Kidney (tissue), 13 donors: ENCODE measurements at regions not wholly inside any gene's neighbourhood (a gene's known extent, or its start where the extent isn't known, plus 50 kb on each side); places are given as distances from the start of the nearest gene placed in this dataset.

Experiments used
- DNase-seq, 5 donors: peaks; one replicate each; pipeline ENCODE4 v3.0.0-alpha.2; 2013 to 2020
- FAIRE-seq: peaks from 2 replicates; lab custom pipeline; 2012; peaks lifted over from hg19 to GRCh38; lab: Jason Lieb, UNC
- H3K27ac ChIP-seq, 2 donors: one replicate each; pipeline ENCODE4 v1.7.0; 2013; ENCODE audit warnings: low read depth in 2 of 2, low read length in 2 of 2, inconsistent platforms in 1 of 2
- H3K27me3 ChIP-seq: one replicate; pipeline ENCODE4 v1.7.1; 2013; ENCODE audit warnings: low read length, inconsistent platforms; ENCODE audit not compliant: control insufficient read depth, insufficient read depth
- H3K36me3 ChIP-seq, 3 donors: one replicate each; pipeline versions ENCODE4 v1.7.0 to v1.7.1; 2013; ENCODE audit warnings: low read length in 3 of 3, control low read depth in 1 of 3, inconsistent platforms in 1 of 3; ENCODE audit not compliant: insufficient read depth in 3 of 3, control insufficient read depth in 2 of 3
- H3K4me1 ChIP-seq, 3 donors: one replicate each; pipeline versions ENCODE4 v1.7.0 to v1.7.1; 2013; ENCODE audit warnings: low read length in 3 of 3, inconsistent platforms in 1 of 3, low read depth in 1 of 3; ENCODE audit not compliant: control insufficient read depth in 2 of 3, insufficient read depth in 2 of 3
- H3K4me3 ChIP-seq, 3 donors: one replicate each; pipeline versions ENCODE4 v1.7.0 to v1.8.1; 2013; ENCODE audit warnings: low read length in 3 of 3, control low read depth in 1 of 3, inconsistent platforms in 1 of 3
- H3K9ac ChIP-seq, 3 donors: one replicate each; pipeline versions ENCODE4 v1.7.0 to v1.7.1; 2013; ENCODE audit warnings: low read length in 3 of 3, control low read depth in 1 of 3, inconsistent platforms in 1 of 3
- H3K9me3 ChIP-seq, 3 donors: one replicate each; pipeline versions ENCODE4 v1.7.0 to v1.7.1; 2013; ENCODE audit warnings: low read length in 3 of 3, control low read depth in 1 of 3, inconsistent platforms in 1 of 3; ENCODE audit not compliant: control insufficient read depth in 2 of 3, insufficient read depth in 1 of 3
- CTCF ChIP-seq: IDR thresholded peaks from 3 replicates; pipeline ENCODE4 v1.5.1; 2012; ENCODE audit warnings: mild to moderate bottlenecking, moderate library complexity, borderline replicate concordance; ENCODE audit not compliant: insufficient read depth; ENCODE audit errors: extremely low read depth
- intact Hi-C: fragments of 100-400 bp; cut with DNase I; formaldehyde crosslinking; loops from one replicate; pipeline ENCODE4 v1.11.1; 2022
- donor health status: control.
- donor health status: control.
- donor health status: control.
- donor health status: control.
- donor health status: control.
- donor health status: DM: yes; HTN: yes; CAD: no.
- donor health status: Normal renal cell carcinoma (clear cell type).

DNA sequence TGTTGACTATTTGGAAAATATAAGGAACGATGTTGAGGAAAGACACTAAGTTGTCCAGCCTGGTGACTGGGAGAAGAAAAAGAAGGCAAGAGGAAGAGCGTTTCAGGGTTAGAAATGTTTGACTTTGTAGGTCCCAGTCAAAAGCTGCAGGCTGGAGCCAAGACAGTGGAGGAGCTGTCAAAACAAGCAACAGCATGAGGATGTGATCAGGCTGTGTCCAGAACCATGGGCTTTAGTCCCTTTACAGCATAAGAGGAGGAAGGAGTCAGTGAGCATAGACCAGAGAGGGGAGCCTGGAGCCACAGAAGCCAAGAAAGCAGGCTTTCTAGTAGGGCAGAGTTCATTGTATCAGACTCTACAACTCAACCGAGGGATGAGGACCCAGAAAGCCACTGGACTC, 658.5 kb downstream of the BNC2 start:
- FAIRE-seq: no peak
- no peak overlapping the region for H3K27ac ChIP-seq
- H3K4me1 ChIP-seq: peaks cover 0 to 5% (median 3%) of the 10 kb centered on the region in 3 donors
- H3K9ac ChIP-seq: no peak overlapping the region
- H3K27me3 ChIP-seq: no peaks in the 10 kb centered on the region
- H3K4me3 ChIP-seq: no peak overlapping the region
- no peak for TF ChIP-seq CTCF
- intact Hi-C loops: no loop called here
- no peaks in the 10 kb centered on the region for H3K36me3 ChIP-seq
- no peaks in the 10 kb centered on the region for H3K9me3 ChIP-seq
- DNase-seq: peak in 1 of 5 donors; percentile 62

DNA sequence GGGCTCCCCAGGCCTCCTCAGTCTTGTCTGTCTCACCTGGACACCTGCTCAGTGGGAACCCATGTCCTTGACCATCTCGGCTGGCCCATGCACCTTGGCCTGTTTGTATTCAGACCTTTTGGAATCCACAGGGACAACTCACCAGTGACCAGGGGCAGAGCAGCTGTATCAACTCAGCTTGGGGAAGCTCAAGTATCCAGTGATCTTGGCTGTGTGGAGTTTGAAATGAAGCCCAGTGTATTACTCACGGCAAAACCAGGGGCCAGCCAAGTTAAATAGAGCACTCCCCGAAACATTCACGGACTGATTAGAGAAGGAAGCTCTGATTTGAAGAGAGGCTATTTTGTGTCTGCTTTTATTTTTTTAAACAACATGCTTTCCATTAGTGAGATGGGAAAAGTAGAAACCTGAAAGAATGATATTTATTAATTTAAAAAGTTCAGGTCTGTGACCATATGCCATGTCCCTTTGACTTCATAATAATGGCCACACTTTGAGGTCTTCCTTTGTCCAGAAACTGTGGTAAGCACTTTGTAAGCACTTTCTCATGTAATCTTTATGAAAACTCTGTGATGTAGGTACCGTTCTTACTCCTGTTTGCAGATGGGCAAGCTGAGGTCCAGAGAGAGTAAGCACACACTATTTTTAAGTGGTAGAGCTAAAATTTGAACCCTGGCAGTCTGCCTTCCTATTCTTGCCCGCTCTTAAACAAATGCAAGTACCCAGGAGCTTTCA, 656.5 kb downstream of the BNC2 start:
- Histone ChIP-seq H3K4me3 (no peak overlapping the region), H3K9ac (no peak overlapping the region), H3K4me1 (peaks cover 0 to 3% (median 3%) of the 10 kb centered on the region in 3 donors), H3K27ac (no peak overlapping the region), H3K36me3 (no peaks in the 10 kb centered on the region), H3K27me3 (no peaks in the 10 kb centered on the region), H3K9me3 (no peaks in the 10 kb centered on the region)
- FAIRE-seq: no peak
- DNase-seq: peak in 4 of 5 donors; percentile 59 to 94 (median 78)
- TF ChIP-seq CTCF: no peak
- intact Hi-C loops: no loop called here

DNA sequence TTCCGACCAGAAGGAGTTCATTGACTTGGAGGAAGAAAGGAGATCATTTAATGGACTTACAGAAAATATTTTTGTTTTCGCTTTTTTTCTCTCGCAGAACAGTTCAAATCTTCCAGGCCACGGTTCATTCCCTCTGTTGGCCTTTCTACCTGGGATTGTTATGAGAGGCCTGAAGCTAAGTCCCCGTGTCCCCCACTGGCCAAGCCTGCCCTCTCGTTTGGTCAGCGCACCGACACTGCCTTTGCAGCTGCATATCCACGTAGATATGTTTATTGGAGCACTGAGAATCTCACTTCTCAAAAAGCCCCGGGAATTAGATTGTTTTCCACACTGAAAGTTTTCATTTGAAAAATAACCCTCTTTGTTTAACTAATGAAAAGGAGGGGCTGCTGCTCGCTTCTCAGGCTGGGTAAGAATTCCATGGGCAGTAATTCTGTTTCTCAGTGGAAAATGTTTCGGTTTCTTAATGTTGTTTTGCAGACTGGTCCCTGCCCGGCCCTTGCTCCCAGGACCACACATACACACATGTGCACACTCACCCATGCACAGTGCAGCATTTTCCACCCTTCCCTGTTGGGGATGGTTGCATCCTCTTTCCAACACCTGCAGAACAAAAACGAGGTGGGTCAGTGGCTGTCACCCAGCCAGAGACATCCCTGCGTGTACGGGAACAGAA, 655.7 kb downstream of the BNC2 start:
- intact Hi-C loops: no loop called here
- TF ChIP-seq CTCF: no peak
- H3K4me1 ChIP-seq: peaks cover 0 to 3% (median 3%) of the 10 kb centered on the region in 3 donors
- H3K9ac ChIP-seq: no peak overlapping the region
- H3K4me3 ChIP-seq: no peak overlapping the region
- no peaks in the 10 kb centered on the region for H3K9me3 ChIP-seq
- H3K36me3 ChIP-seq: no peaks in the 10 kb centered on the region
- DNase-seq: peak in 1 of 5 donors; percentile 37
- H3K27me3 ChIP-seq: no peaks in the 10 kb centered on the region
- FAIRE-seq: no peak
- no peak overlapping the region for H3K27ac ChIP-seq
